Ishikawa (cell line): ENCODE measurements at regions not wholly inside any gene's neighbourhood (a gene's known extent, or its start where the extent isn't known, plus 50 kb on each side); places are given as distances from the start of the nearest gene placed in this dataset.

Experiments used
- CEBPB ChIP-seq: IDR thresholded peaks from 2 replicates; pipeline ENCODE4 v1.6.1; 2012
- CREB1 ChIP-seq: IDR thresholded peaks from 2 replicates; pipeline ENCODE4 v1.6.1; 2012; ENCODE audit warnings: low read depth
- EGR1 ChIP-seq: IDR thresholded peaks from 2 replicates; pipeline ENCODE4 v1.6.1; 2012
- EP300 ChIP-seq: IDR thresholded peaks from 2 replicates; pipeline ENCODE4 v1.6.1; 2012; ENCODE audit warnings: borderline replicate concordance
- FOXM1 ChIP-seq: IDR thresholded peaks from 2 replicates; pipeline ENCODE4 v1.6.1; 2012; ENCODE audit warnings: low read depth, borderline replicate concordance
- NFIC ChIP-seq: IDR thresholded peaks from 2 replicates; pipeline ENCODE4 v1.6.1; 2012
- RAD21 ChIP-seq: IDR thresholded peaks from 2 replicates; pipeline ENCODE4 v1.6.1; 2012; ENCODE audit warnings: low read depth
- REST ChIP-seq: IDR thresholded peaks from 2 replicates; pipeline ENCODE4 v1.6.1; 2012; ENCODE audit warnings: low read depth, mild to moderate bottlenecking
- TAF1 ChIP-seq: IDR thresholded peaks from 2 replicates; pipeline ENCODE4 v1.6.1; 2012; ENCODE audit warnings: low read depth, mild to moderate bottlenecking
- TCF12 ChIP-seq: IDR thresholded peaks from 2 replicates; pipeline ENCODE4 v1.6.1; 2012; ENCODE audit warnings: low read depth
- TEAD4 ChIP-seq: IDR thresholded peaks from 2 replicates; pipeline ENCODE4 v1.6.1; 2012
- YY1 ChIP-seq: IDR thresholded peaks from 2 replicates; pipeline ENCODE4 v1.6.1; 2012; ENCODE audit warnings: low read depth
- ZBTB7A ChIP-seq: IDR thresholded peaks from 2 replicates; pipeline ENCODE4 v1.6.1; 2012; ENCODE audit warnings: low read depth
- TF ChIP-seq, protein P1 (sequence below): IDR thresholded peaks from 2 replicates; pipeline ENCODE4 v1.6.1; 2012
- TF ChIP-seq, protein P2 (sequence below): IDR thresholded peaks from 2 replicates; pipeline ENCODE4 v1.6.1; 2012

GRCh38 chr10:2897619-2898508 lies 169.5 kb upstream of the PFKP start:
- TF ChIP-seq, protein P1, sequence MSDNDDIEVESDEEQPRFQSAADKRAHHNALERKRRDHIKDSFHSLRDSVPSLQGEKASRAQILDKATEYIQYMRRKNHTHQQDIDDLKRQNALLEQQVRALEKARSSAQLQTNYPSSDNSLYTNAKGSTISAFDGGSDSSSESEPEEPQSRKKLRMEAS, result no peak
- TF ChIP-seq REST, result no peak
- TF ChIP-seq EGR1, result no peak
- no peak for TF ChIP-seq YY1
- TF ChIP-seq ZBTB7A, result no peak
- no peak for TF ChIP-seq RAD21
- TF ChIP-seq TCF12, result no peak
- TF ChIP-seq FOXM1, result no peak
- TF ChIP-seq CREB1, result no peak
- no peak for TF ChIP-seq EP300
- no peak for TF ChIP-seq CEBPB
- TF ChIP-seq NFIC, result no peak
- TF ChIP-seq, protein P2, sequence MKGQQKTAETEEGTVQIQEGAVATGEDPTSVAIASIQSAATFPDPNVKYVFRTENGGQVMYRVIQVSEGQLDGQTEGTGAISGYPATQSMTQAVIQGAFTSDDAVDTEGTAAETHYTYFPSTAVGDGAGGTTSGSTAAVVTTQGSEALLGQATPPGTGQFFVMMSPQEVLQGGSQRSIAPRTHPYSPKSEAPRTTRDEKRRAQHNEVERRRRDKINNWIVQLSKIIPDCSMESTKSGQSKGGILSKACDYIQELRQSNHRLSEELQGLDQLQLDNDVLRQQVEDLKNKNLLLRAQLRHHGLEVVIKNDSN, result no peak
- TF ChIP-seq TEAD4, result no peak
- no peak for TF ChIP-seq TAF1

- no peak for TF ChIP-seq YY1
- TF ChIP-seq CEBPB, result no peak
- TF ChIP-seq EGR1, result no peak
- no peak for TF ChIP-seq CREB1
- TF ChIP-seq NFIC, result no peak
- TF ChIP-seq, protein P2, result no peak
- no peak for TF ChIP-seq TCF12
- no peak for TF ChIP-seq EP300
- TF ChIP-seq RAD21, result no peak
- no peak for TF ChIP-seq REST
- no peak for TF ChIP-seq ZBTB7A
- no peak for TF ChIP-seq TAF1
- TF ChIP-seq, protein P1, result no peak
- no peak for TF ChIP-seq FOXM1
- no peak for TF ChIP-seq TEAD4
Observed at GRCh38 chr10:2895594-2896196, 171.7 kb upstream of the PFKP start.

DNA sequence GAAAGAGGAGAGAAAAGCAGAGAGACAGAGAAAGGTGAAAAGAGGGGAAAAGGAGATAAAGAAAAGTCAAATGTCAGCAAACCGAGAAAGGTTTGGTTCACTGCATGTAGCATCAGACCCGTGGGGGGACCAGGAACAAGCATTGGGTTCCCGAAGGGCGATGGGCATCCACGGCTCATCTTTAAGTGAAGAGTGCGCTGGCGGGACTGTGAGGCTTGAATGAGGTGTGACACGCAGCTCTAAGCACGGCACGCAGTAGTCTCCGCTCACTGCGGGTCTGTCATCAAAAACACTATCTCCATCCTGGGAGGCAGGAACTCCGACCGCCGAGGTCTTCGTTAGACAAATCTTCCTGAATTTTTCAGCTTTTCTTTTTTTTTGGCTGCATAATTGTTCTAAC lies 173.4 kb upstream of the PFKP start:
- TF ChIP-seq TAF1 (no peak), NFIC (no peak), CEBPB (no peak)

DNA sequence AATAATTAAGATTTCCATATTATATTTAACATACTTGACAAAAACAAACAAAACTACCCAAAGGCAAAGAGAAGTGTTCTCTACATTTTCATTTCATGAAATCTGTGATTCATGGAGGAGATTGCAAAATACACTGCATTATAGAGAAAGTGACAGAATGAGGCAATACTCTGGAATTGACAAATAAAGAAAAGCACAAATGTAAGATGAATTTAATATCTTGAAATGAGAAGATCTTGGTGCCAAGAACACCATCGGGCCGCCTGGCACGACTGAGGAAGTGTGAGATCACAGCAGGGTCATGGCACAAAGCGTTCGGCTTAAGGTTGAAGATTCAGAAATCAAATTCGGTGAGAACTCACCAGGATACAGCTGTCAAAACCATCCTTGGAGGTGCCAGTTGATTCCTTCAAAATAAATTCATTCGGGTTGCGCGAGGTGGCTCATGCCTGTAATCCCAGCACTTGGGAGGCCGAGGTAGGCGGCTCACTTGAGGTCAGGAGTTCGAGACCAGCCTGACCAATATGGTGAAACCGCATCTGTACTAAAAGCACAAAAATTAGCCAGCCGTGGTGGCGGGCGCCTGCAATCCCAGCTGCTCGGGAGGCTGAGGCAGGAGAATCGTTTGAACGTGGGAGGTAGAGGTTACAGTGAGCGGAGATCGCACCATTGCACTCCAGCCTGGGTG lies 174.0 kb upstream of the PFKP start:
- TF ChIP-seq ZBTB7A, result no peak
- TF ChIP-seq YY1, result no peak
- TF ChIP-seq FOXM1, result no peak
- TF ChIP-seq CEBPB, result no peak
- TF ChIP-seq, protein P2, result no peak
- TF ChIP-seq, protein P1, result no peak
- TF ChIP-seq RAD21, result no peak
- no peak for TF ChIP-seq TEAD4
- no peak for TF ChIP-seq TAF1
- TF ChIP-seq TCF12, result no peak
- no peak for TF ChIP-seq EGR1
- no peak for TF ChIP-seq REST
- TF ChIP-seq EP300, result no peak
- TF ChIP-seq CREB1, result no peak
- TF ChIP-seq NFIC, result no peak
